ENCODE measurements at regions not wholly inside any gene's neighbourhood (a gene's known extent, or its start where the extent isn't known, plus 50 kb on each side); places are given as distances from the start of the nearest gene placed in this dataset.
A peak's percentile ranks its signal among the peaks of the same experiment; 100 is the strongest.

DNA sequence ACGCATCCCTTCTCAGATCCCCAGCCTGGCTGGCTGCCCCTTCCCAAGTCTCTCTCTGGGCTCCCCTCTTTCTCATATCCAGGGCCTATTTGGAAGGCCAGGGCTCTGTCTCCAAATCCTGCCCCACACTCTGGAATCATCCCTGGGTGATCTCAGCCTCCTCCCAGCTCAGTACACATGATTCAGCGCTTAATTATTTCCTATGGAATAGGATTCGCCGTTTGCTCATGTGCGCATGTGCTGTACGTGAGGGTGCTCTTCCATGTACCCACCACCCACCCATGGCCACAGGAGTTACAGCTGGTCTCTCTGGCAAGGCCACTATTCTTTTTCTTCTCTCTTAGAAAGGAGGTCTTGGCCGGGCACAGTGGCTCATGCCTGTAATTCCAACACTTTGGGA is 81.7 kb upstream of the FOXP4 start:
- Mint-ChIP-seq H3K4me1 (peaks cover 3% of the 10 kb centered on the region), H3K27me3 (peaks cover 40% of the 10 kb centered on the region), H3K36me3 (ENCODE audit: low read depth) (no peaks in the 10 kb centered on the region), H3K4me3 (no peak overlapping the region), H3K27ac (no peak overlapping the region), H3K9me3 (no peaks in the 10 kb centered on the region)
- POLR2A ChIA-PET: no interaction called here
- TF ChIP-seq, protein P1, sequence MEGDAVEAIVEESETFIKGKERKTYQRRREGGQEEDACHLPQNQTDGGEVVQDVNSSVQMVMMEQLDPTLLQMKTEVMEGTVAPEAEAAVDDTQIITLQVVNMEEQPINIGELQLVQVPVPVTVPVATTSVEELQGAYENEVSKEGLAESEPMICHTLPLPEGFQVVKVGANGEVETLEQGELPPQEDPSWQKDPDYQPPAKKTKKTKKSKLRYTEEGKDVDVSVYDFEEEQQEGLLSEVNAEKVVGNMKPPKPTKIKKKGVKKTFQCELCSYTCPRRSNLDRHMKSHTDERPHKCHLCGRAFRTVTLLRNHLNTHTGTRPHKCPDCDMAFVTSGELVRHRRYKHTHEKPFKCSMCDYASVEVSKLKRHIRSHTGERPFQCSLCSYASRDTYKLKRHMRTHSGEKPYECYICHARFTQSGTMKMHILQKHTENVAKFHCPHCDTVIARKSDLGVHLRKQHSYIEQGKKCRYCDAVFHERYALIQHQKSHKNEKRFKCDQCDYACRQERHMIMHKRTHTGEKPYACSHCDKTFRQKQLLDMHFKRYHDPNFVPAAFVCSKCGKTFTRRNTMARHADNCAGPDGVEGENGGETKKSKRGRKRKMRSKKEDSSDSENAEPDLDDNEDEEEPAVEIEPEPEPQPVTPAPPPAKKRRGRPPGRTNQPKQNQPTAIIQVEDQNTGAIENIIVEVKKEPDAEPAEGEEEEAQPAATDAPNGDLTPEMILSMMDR (IDR thresholded peaks at IDR 0.05): no peak
- intact Hi-C loops (cut with micrococcal nuclease): no loop called here
- CTCF ChIA-PET: interaction anchor here (1.6 to 4.4 kb wide), 3 partner anchors 22 to 138 kb away, joined by 6 to 50 read pairs (median 8); no protein-coding TSS in a partner anchor
- DNase-seq (no peak), ATAC-seq (ENCODE audit: low read depth) (no peak)

DNA sequence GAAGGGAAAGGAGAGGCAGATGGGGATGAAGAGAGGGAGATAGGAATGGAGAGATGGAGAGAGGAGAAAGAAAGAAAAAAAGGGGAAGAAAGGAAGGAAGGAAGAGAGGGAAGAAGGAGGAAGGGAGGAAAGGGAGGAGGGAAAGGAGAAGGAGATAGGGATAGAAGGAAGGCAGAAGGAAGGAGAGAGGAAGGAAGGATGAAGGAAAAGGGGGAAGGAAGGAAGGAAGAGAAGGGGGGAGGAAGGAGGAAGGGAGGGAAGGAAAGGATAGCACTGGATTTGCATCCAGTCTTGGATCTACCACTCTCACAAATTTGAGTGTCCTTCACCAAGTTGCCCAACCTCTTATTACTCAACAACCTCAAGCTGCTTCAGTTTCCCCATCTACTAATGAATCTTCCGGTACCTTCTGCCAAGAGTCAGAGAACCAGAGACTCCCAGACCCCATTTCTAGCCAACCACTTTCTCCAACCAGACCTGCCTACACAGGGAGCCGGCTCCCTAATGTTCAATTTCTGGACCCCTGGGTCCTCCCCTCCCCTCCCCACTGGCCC is 79.7 kb upstream of the FOXP4 start:
- ChIA-PET CTCF (no interaction called here), POLR2A (no interaction called here)
- intact Hi-C loops (cut with micrococcal nuclease): no loop called here
- ATAC-seq (ENCODE audit: low read depth) (no peak), DNase-seq (no peak)
- TF ChIP-seq, protein P1 (IDR thresholded peaks at IDR 0.05): no peak
- no peak overlapping the region for H3K4me3 Mint-ChIP-seq
- H3K9me3 Mint-ChIP-seq: no peaks in the 10 kb centered on the region
- H3K27me3 Mint-ChIP-seq: peaks cover 49% of the 10 kb centered on the region
- peaks cover 15% of the 10 kb centered on the region for H3K4me1 Mint-ChIP-seq
- H3K36me3 Mint-ChIP-seq (ENCODE audit: low read depth): no peaks in the 10 kb centered on the region
- no peak overlapping the region for H3K27ac Mint-ChIP-seq

DNA sequence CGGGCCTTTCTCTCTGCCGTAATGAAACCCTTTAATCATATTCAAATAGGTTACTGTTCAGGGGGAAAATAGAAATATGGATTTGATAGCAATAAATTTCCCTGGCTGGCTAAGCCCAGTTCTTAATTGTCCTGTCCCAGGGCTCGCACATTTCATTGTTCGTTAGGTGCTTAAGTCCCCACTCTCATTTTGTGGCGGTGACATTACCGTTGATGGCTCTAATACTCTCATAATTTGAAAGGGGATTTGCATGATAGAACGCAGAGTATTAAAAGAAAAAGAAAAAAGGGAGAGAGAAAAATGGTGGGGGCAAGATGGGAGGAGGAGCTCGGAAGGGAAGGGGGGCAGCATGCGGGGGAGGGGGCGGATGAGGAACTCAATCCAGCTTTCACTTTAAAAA is 79.1 kb upstream of the FOXP4 start:
- Mint-ChIP-seq H3K4me3 (no peak overlapping the region), H3K27ac (no peak overlapping the region), H3K27me3 (peaks cover 52% of the 10 kb centered on the region), H3K9me3 (no peaks in the 10 kb centered on the region), H3K4me1 (peaks cover 15% of the 10 kb centered on the region), H3K36me3 (ENCODE audit: low read depth) (no peaks in the 10 kb centered on the region)
- ATAC-seq (ENCODE audit: low read depth) (no peak), DNase-seq (no peak)
- CTCF ChIA-PET: no interaction called here
- TF ChIP-seq, protein P1 (IDR thresholded peaks at IDR 0.05): no peak
- intact Hi-C loops (cut with micrococcal nuclease): no loop called here
- POLR2A ChIA-PET: no interaction called here

DNA sequence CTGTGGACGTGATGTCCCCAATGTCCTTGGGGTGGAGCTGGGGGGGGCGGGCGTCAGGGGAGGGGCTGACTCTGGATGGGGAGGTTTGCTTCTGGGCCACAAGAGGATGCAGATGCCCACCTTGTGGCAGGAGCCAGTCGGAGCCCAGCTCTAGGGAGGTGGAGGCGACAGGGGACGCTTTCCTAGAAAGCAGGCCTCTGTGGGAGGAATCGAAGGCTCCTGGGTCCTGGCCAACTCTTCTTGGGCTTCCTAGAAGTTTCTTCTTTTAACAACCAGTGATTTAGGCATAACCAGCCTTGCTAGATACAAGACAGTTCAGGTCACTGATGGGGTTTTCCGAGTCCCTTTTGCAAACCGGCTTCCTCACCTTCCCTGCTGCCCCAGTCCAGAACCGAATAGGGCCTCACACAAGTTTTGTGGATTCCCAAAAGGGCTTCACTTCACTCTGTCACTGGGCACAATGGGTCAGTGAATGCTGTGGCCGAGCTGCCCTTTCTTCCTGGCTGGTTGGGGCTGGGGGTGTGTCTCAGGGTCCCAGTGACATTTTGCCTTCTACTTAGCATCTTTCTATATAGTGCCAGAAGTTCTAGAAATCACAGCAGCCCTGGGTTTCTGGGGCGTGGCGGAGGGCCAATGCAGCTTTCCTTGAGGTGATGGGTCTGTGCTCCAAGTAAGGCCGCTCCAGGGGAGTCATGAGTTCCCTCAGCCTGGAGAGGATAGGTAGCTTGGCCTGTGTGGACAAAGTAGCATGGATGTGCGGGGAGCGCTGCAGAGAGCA is 78.4 kb upstream of the FOXP4 start:
- Mint-ChIP-seq H3K36me3 (ENCODE audit: low read depth) (no peaks in the 10 kb centered on the region), H3K4me1 (peaks cover 15% of the 10 kb centered on the region), H3K4me3 (no peak overlapping the region), H3K27ac (no peak overlapping the region), H3K27me3 (peaks cover 59% of the 10 kb centered on the region), H3K9me3 (no peaks in the 10 kb centered on the region)
- TF ChIP-seq, protein P1 (IDR thresholded peaks at IDR 0.05): no peak
- no peak for ATAC-seq (ENCODE audit: low read depth)
- DNase-seq: no peak
- ChIA-PET POLR2A (no interaction called here), CTCF (no interaction called here)
- intact Hi-C loops (cut with micrococcal nuclease): no loop called here

DNA sequence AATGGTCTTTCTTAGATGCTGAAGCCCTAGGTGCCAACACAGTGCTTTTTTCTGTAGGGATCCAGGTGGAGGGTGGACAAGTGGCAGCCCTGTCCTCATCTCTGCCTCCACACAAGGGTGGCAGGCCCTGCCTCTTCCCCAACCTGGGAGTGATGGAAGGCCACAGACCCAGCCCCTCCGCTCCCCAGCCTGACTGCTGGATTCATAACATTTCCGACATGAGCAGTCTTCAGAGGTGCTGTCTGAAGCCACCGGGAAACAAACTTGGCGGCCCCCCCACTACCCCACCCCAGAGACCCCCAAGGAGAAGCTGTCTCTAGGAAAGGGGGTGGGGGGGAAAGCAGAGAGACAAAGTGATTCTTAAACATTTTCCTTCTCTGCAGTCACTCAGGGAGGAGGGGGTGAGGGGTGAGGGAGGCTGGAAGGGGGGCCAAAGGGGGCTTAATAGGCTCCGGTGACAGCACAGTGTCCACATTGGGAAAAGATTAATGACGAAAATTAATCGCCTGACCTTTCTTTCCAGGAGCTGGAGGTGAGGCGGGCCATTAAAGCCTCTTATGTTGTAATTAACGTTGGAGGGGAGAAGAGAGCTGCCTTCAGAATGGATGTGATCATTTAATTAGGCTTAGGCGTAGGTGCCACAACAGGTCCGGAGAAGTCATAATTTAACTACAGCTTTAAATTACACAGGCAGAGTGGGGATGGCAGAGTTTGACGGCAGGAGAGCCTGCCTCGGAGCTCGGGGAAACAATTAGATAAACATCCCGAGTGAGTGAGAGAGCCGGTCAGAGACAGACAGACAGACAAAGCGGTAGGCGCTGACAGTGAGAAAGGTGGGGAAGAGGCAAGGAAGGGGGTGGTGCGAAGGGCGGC is 76.8 kb upstream of the FOXP4 start:
- Mint-ChIP-seq H3K9me3 (no peaks in the 10 kb centered on the region), H3K27me3 (peaks cover 61% of the 10 kb centered on the region), H3K36me3 (ENCODE audit: low read depth) (no peaks in the 10 kb centered on the region), H3K27ac (no peak overlapping the region), H3K4me3 (peak overlapping the region; percentile 66), H3K4me1 (peaks cover 14% of the 10 kb centered on the region)
- TF ChIP-seq, protein P1 (IDR thresholded peaks at IDR 0.05): no peak
- POLR2A ChIA-PET: interaction anchor here (0.7 to 1.3 kb wide), 3 partner anchors 31 to 237 kb away, joined by 3 to 15 read pairs (median 4); no protein-coding TSS in a partner anchor
- no peak for ATAC-seq (ENCODE audit: low read depth)
- CTCF ChIA-PET: interaction anchor here (0.6 to 1.1 kb wide), 2 partner anchors 8 to 42 kb away, joined by 3 read pairs; no protein-coding TSS in a partner anchor
- intact Hi-C loops (cut with micrococcal nuclease): loop anchor here (2.0 kb wide), 3 partner anchors 35 to 77 kb away; partner anchors contain the start of gene FOXP4
- no peak for DNase-seq
